ENCODE measurements at regions not wholly inside any gene's neighbourhood (a gene's known extent, or its start where the extent isn't known, plus 50 kb on each side); places are given as distances from the start of the nearest gene placed in this dataset.

GRCh38 chr2:109066917-109067597, 61.9 kb upstream of the SH3RF3 start:
- no peak overlapping the region for H2BK20ac ChIP-seq (ENCODE audit: low read depth, low read length)
- no peak overlapping the region for H2BK15ac ChIP-seq (ENCODE audit: low read depth, low read length)
- WGBS, 2 experiments (ENCODE audit: extremely low coverage in 2 of 2, insufficient read length in 1 of 2) = 77% methylated on average over 3 of the region's 19 CpGs; no CpG with 5 or more reads in 1 of the 2 experiments
- peak overlapping the region; percentile 25 for H2AK9ac ChIP-seq (replicated peaks; ENCODE audit: low read depth, low read length, poor library complexity)
- H4K91ac ChIP-seq (ENCODE audit: insufficient read depth, low read depth, low read length) = no peak overlapping the region
- intact Hi-C loops (cut with micrococcal nuclease) (no loop called here), in situ Hi-C loops (cut with MboI; ENCODE audit: low sequenced_read_pairs) (no loop called here), dilution Hi-C loops (cut with HindIII; ENCODE audit: low sequenced_read_pairs, unreplicated experiment) (no loop called here)
- H3K79me1 ChIP-seq (ENCODE audit: low read depth in 1 of 2, low read length in 2 of 2) = no peaks in the 10 kb centered on the region
- H3K4ac ChIP-seq (ENCODE audit: low read depth, low read length) = no peak overlapping the region
- no peak overlapping the region for H3K4me2 ChIP-seq (ENCODE audit: low read depth, low read length)
- no peaks in the 10 kb centered on the region for H3K9me1 ChIP-seq (ENCODE audit: insufficient read depth, low read length)
- no peak overlapping the region for H4K8ac ChIP-seq (ENCODE audit: low read depth in 2 of 2, low read length in 2 of 2)
- no peaks in the 10 kb centered on the region for H4K20me1 ChIP-seq (ENCODE audit: insufficient read depth, low read length)
- H4K5ac ChIP-seq (ENCODE audit: low read depth, low read length) = no peak overlapping the region
- POLR2A ChIA-PET (ENCODE audit: unreplicated experiment) = no interaction called here
- no peak overlapping the region for H3K14ac ChIP-seq (replicated peaks; ENCODE audit: low read depth, low read length)
- no peak overlapping the region for H3K18ac ChIP-seq (ENCODE audit: low read depth, low read length)
- ATAC-seq (ENCODE audit: low read depth) (no peak), DNase-seq (no peak)
- H3K4me1 ChIP-seq (ENCODE audit: control insufficient read depth, insufficient read depth, low read length) = no peaks in the 10 kb centered on the region
- no TSS peak for BruUV-seq (replicated peaks)
- H2AK5ac ChIP-seq (ENCODE audit: low read depth, low read length) = no peak overlapping the region
- no peak overlapping the region for H2BK120ac ChIP-seq (ENCODE audit: low read depth, low read length)
- TF ChIP-seq POLR2A (IDR thresholded peaks at IDR 0.05; ENCODE audit: low read depth, low read length) (no peak), RCOR1 (IDR thresholded peaks at IDR 0.05; ENCODE audit: insufficient replicate concordance, low read length) (no peak), MXI1 (IDR thresholded peaks at IDR 0.05; ENCODE audit: borderline replicate concordance, low read depth, low read length) (no peak), MAFK (IDR thresholded peaks at IDR 0.05; ENCODE audit: low read depth, low read length) (no peak), CEBPB (IDR thresholded peaks at IDR 0.05; ENCODE audit: low read depth, low read length) (no peak), RFX5 (IDR thresholded peaks at IDR 0.05; ENCODE audit: low read depth, low read length) (no peak), BHLHE40 (IDR thresholded peaks at IDR 0.05; ENCODE audit: low read depth, low read length) (no peak), CHD1 (IDR thresholded peaks at IDR 0.05; ENCODE audit: low read depth, low read length) (no peak), FOS (IDR thresholded peaks at IDR 0.05; ENCODE audit: low read depth, low read length) (no peak), NFE2L2 (IDR thresholded peaks at IDR 0.05; ENCODE audit: low read depth, low read length) (no peak), SMC3 (IDR thresholded peaks at IDR 0.05; ENCODE audit: low read depth, low read length) (no peak), MAZ (IDR thresholded peaks at IDR 0.05; ENCODE audit: borderline replicate concordance, low read depth, low read length) (no peak), CTCF (conservative IDR thresholded peaks at IDR 0.05; ENCODE audit: low read depth, low read length) (no peak), RAD21 (IDR thresholded peaks at IDR 0.05; ENCODE audit: low read length) (no peak)
- TF ChIP-seq, protein P1, sequence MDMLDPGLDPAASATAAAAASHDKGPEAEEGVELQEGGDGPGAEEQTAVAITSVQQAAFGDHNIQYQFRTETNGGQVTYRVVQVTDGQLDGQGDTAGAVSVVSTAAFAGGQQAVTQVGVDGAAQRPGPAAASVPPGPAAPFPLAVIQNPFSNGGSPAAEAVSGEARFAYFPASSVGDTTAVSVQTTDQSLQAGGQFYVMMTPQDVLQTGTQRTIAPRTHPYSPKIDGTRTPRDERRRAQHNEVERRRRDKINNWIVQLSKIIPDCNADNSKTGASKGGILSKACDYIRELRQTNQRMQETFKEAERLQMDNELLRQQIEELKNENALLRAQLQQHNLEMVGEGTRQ (IDR thresholded peaks at IDR 0.05; ENCODE audit: low read depth, low read length) = no peak
- peaks cover 40% of the 10 kb centered on the region for H3K27me3 ChIP-seq (ENCODE audit: control insufficient read depth, insufficient read depth, low read length)
- CTCF ChIA-PET = no interaction called here
- H3K23ac ChIP-seq (ENCODE audit: low read depth, low read length) = no peak overlapping the region
- no peaks in the 10 kb centered on the region for H3K36me3 ChIP-seq (ENCODE audit: control insufficient read depth, insufficient read depth, low read length)
- no peaks in the 10 kb centered on the region for H3K9me3 ChIP-seq (ENCODE audit: control insufficient read depth, insufficient read depth, low read length)
- H2BK5ac ChIP-seq (ENCODE audit: low read depth, low read length, poor library complexity, severe bottlenecking) = no peak overlapping the region
- no peak overlapping the region for H3K27ac ChIP-seq (ENCODE audit: insufficient read depth, low read length)
- no peak overlapping the region for H3K9ac ChIP-seq (ENCODE audit: low read depth, low read length)
- H2AFZ ChIP-seq (replicated peaks; ENCODE audit: low read length, poor library complexity) = no peak overlapping the region
- no peak overlapping the region for H3K56ac ChIP-seq (ENCODE audit: extremely low read depth, insufficient read depth, low read length)
- no peak overlapping the region for H3K4me3 ChIP-seq (ENCODE audit: insufficient read depth, low read depth, low read length)

Data from IMR-90 (cell line).